HepG2 (cell line): ENCODE measurements at regions not wholly inside any gene's neighbourhood (a gene's known extent, or its start where the extent isn't known, plus 50 kb on each side); places are given as distances from the start of the nearest gene placed in this dataset.

Experiments
- CBFB ChIP-seq: sonication (generic); formaldehyde crosslinking; IDR thresholded peaks from 2 replicates; pipeline ENCODE4 v1.4.0; 2020; ENCODE audit warnings: missing genetic modification reagents
- GABPA ChIP-seq, 2 experiments: IDR thresholded peaks; 2 replicates each; pipeline ENCODE4 v1.6.1; 2011 to 2016; ENCODE audit warnings: low read depth in 2 of 2, low read length in 1 of 2, missing biosample characterization in 1 of 2, missing genetic modification characterization in 1 of 2
- NAIF1 ChIP-seq: sonication (generic); formaldehyde crosslinking; IDR thresholded peaks from 2 replicates; pipeline ENCODE4 v1.5.0; 2020; ENCODE audit warnings: mild to moderate bottlenecking, missing genetic modification reagents, borderline replicate concordance
- NFYC ChIP-seq: IDR thresholded peaks from 2 replicates; pipeline ENCODE4 v1.6.1; 2016; ENCODE audit warnings: missing genetic modification reagents, missing compliant biosample characterization
- SP1 ChIP-seq, 2 experiments: fragments of 450-650 bp in 1 of 2; sonication (generic) in 1 of 2; formaldehyde crosslinking in 1 of 2; IDR thresholded peaks; 2 replicates each; pipeline versions ENCODE4 v1.4.0 to v1.6.1; 2016 to 2020; ENCODE audit warnings: missing genetic modification reagents in 1 of 2
- SPEN ChIP-seq: sonication (generic); formaldehyde crosslinking; IDR thresholded peaks from 2 replicates; pipeline ENCODE4 v1.5.1; 2020; ENCODE audit warnings: low read depth, mild to moderate bottlenecking, missing genetic modification reagents
- STAG1 ChIP-seq: sonication (generic); formaldehyde crosslinking; IDR thresholded peaks from 2 replicates; pipeline ENCODE4 v1.4.0; 2020; ENCODE audit warnings: missing genetic modification reagents
- XBP1 ChIP-seq: sonication (generic); formaldehyde crosslinking; IDR thresholded peaks from 2 replicates; pipeline ENCODE4 v1.5.0; 2020; ENCODE audit warnings: missing genetic modification reagents
- ZNF563 ChIP-seq: sonication (generic); formaldehyde crosslinking; IDR thresholded peaks from 2 replicates; pipeline ENCODE4 v1.8.0; 2022; ENCODE audit warnings: mild to moderate bottlenecking, moderate library complexity, missing genetic modification reagents
- ZNF678 ChIP-seq: sonication (generic); formaldehyde crosslinking; IDR thresholded peaks from 2 replicates; pipeline ENCODE4 v1.4.0; 2020; ENCODE audit warnings: mild to moderate bottlenecking, missing genetic modification reagents
- TF ChIP-seq, protein P1 (sequence below): sonication (generic); formaldehyde crosslinking; IDR thresholded peaks from 2 replicates; pipeline ENCODE4 v1.4.0; 2020; ENCODE audit warnings: missing genetic modification reagents
- TF ChIP-seq, protein P2 (sequence below): sonication (generic); formaldehyde crosslinking; IDR thresholded peaks from 2 replicates; pipeline ENCODE4 v1.4.0; 2020; ENCODE audit warnings: missing genetic modification reagents, borderline replicate concordance
- TF ChIP-seq, protein P3 (sequence below): sonication (generic); formaldehyde crosslinking; IDR thresholded peaks from 2 replicates; pipeline ENCODE4 v1.4.0; 2020; ENCODE audit warnings: missing genetic modification reagents
- TF ChIP-seq, protein P4 (sequence below): sonication (generic); formaldehyde crosslinking; conservative IDR thresholded peaks from 2 replicates; pipeline ENCODE4 v1.8.0; 2022; ENCODE audit warnings: missing genetic modification reagents
- TF ChIP-seq, protein P5 (sequence below): fragments of 450-650 bp; IDR thresholded peaks from 2 replicates; pipeline ENCODE4 v1.6.1; 2017
- TF ChIP-seq, protein P6 (sequence below): IDR thresholded peaks from 2 replicates; pipeline ENCODE4 v1.6.1; 2016

DNA sequence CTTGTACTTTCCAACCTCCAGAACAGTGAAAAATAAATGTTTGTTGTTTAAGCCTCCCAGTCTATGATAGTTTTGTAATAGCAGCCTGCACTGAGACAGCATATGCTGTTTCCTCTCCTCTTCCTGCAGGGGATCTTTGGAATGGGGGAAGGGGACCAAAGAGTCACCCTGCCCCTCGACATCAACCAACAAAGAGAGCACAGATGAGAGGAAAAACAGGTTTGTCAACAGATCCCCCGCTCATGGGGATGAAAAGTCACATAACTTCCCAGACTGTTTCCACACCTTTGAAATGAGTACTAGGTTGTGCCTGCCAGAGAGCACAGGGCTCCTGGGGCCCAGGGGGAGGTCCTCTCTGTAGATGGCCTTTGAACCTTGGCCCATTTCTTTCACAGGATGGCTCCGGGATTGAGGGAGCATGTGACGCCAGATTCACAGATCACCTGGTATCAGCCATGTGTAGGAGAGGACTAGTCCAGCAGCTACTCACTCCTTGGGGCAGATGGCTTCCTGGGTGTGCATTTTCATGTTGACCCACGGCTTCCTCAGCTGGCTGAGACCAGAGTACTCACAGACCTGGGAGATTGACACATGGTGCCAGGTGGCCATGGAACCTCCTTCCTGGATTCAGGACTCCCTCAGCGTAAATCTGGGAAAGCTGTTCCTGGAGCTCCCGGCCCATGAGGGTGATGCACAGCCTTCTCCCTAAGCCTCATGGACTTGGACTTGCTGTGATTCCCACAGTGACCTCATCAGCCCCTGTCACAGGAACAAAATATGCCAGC is 125.6 kb downstream of the CXCL12 start (continued):
- TF ChIP-seq ZNF678 (CRISPR knock-in tag) (peak; percentile 88; the same call in 1 of the 2 replicates), XBP1 (peak; percentile 85; the same call in 1 of the 2 replicates), NFYC (CRISPR knock-in tag) (peak; percentile 37; the same call in 1 of the 2 replicates), SP1 (IDR thresholded peaks at IDR 0.05) (no peak), SP1 (CRISPR knock-in tag; IDR thresholded peaks at IDR 0.05) (0 out of 2 replicates have a peak, but pooled peaks have one; percentile 50), GABPA (IDR thresholded peaks at IDR 0.05; ENCODE audit: low read depth, low read length) (no peak), GABPA (CRISPR knock-in tag; IDR thresholded peaks at IDR 0.05; ENCODE audit: low read depth) (peak; percentile 50; the same call in 1 of the 2 replicates), CBFB (CRISPR knock-in tag) (peak; percentile 81; the same call in 1 of the 2 replicates), STAG1 (CRISPR knock-in tag) (peak; percentile 35), ZNF563 (CRISPR knock-in tag) (peak; percentile 93; the same call in 1 of the 2 replicates), NAIF1 (CRISPR knock-in tag) (peak; percentile 74; the same call in 1 of the 2 replicates), SPEN (CRISPR knock-in tag) (peak; percentile 85)
- TF ChIP-seq, protein P1, sequence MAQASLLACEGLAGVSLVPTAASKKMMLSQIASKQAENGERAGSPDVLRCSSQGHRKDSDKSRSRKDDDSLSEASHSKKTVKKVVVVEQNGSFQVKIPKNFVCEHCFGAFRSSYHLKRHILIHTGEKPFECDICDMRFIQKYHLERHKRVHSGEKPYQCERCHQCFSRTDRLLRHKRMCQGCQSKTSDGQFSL (CRISPR knock-in tag), result 0 out of 2 replicates have a peak, but pooled peaks have one; percentile 53
- TF ChIP-seq, protein P2, sequence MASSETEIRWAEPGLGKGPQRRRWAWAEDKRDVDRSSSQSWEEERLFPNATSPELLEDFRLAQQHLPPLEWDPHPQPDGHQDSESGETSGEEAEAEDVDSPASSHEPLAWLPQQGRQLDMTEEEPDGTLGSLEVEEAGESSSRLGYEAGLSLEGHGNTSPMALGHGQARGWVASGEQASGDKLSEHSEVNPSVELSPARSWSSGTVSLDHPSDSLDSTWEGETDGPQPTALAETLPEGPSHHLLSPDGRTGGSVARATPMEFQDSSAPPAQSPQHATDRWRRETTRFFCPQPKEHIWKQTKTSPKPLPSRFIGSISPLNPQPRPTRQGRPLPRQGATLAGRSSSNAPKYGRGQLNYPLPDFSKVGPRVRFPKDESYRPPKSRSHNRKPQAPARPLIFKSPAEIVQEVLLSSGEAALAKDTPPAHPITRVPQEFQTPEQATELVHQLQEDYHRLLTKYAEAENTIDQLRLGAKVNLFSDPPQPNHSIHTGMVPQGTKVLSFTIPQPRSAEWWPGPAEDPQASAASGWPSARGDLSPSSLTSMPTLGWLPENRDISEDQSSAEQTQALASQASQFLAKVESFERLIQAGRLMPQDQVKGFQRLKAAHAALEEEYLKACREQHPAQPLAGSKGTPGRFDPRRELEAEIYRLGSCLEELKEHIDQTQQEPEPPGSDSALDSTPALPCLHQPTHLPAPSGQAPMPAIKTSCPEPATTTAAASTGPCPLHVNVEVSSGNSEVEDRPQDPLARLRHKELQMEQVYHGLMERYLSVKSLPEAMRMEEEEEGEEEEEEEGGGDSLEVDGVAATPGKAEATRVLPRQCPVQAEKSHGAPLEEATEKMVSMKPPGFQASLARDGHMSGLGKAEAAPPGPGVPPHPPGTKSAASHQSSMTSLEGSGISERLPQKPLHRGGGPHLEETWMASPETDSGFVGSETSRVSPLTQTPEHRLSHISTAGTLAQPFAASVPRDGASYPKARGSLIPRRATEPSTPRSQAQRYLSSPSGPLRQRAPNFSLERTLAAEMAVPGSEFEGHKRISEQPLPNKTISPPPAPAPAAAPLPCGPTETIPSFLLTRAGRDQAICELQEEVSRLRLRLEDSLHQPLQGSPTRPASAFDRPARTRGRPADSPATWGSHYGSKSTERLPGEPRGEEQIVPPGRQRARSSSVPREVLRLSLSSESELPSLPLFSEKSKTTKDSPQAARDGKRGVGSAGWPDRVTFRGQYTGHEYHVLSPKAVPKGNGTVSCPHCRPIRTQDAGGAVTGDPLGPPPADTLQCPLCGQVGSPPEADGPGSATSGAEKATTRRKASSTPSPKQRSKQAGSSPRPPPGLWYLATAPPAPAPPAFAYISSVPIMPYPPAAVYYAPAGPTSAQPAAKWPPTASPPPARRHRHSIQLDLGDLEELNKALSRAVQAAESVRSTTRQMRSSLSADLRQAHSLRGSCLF (CRISPR knock-in tag), result no peak
- TF ChIP-seq, protein P3, sequence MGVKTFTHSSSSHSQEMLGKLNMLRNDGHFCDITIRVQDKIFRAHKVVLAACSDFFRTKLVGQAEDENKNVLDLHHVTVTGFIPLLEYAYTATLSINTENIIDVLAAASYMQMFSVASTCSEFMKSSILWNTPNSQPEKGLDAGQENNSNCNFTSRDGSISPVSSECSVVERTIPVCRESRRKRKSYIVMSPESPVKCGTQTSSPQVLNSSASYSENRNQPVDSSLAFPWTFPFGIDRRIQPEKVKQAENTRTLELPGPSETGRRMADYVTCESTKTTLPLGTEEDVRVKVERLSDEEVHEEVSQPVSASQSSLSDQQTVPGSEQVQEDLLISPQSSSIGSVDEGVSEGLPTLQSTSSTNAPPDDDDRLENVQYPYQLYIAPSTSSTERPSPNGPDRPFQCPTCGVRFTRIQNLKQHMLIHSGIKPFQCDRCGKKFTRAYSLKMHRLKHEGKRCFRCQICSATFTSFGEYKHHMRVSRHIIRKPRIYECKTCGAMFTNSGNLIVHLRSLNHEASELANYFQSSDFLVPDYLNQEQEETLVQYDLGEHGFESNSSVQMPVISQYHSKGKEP (CRISPR knock-in tag), result peak; percentile 55; the same call in 1 of the 2 replicates
- TF ChIP-seq, protein P4, sequence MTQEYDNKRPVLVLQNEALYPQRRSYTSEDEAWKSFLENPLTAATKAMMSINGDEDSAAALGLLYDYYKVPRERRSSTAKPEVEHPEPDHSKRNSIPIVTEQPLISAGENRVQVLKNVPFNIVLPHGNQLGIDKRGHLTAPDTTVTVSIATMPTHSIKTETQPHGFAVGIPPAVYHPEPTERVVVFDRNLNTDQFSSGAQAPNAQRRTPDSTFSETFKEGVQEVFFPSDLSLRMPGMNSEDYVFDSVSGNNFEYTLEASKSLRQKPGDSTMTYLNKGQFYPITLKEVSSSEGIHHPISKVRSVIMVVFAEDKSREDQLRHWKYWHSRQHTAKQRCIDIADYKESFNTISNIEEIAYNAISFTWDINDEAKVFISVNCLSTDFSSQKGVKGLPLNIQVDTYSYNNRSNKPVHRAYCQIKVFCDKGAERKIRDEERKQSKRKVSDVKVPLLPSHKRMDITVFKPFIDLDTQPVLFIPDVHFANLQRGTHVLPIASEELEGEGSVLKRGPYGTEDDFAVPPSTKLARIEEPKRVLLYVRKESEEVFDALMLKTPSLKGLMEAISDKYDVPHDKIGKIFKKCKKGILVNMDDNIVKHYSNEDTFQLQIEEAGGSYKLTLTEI, result no peak
- TF ChIP-seq, protein P5, sequence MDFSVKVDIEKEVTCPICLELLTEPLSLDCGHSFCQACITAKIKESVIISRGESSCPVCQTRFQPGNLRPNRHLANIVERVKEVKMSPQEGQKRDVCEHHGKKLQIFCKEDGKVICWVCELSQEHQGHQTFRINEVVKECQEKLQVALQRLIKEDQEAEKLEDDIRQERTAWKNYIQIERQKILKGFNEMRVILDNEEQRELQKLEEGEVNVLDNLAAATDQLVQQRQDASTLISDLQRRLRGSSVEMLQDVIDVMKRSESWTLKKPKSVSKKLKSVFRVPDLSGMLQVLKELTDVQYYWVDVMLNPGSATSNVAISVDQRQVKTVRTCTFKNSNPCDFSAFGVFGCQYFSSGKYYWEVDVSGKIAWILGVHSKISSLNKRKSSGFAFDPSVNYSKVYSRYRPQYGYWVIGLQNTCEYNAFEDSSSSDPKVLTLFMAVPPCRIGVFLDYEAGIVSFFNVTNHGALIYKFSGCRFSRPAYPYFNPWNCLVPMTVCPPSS, result no peak
- TF ChIP-seq, protein P6, sequence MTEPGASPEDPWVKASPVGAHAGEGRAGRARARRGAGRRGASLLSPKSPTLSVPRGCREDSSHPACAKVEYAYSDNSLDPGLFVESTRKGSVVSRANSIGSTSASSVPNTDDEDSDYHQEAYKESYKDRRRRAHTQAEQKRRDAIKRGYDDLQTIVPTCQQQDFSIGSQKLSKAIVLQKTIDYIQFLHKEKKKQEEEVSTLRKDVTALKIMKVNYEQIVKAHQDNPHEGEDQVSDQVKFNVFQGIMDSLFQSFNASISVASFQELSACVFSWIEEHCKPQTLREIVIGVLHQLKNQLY (CRISPR knock-in tag), result peak; percentile 91
